Mammary epithelial cell (primary cell): ENCODE measurements at regions not wholly inside any gene's neighbourhood (a gene's known extent, or its start where the extent isn't known, plus 50 kb on each side); places are given as distances from the start of the nearest gene placed in this dataset.
"Not testable (repeated sequence)": the region's sequence is repeated elsewhere in the genome, so short reads cannot be mapped to it uniquely, and the experiment has no call there.

Experiments used
- CTCF ChIP-seq, 2 donors: IDR thresholded peaks in 1 of 2; conservative IDR thresholded peaks in 1 of 2; 2 replicates each; pipeline ENCODE4 v1.5.1; 2011 to 2012; ENCODE audit warnings: inconsistent platforms in 2 of 2, low read length in 2 of 2, mild to moderate bottlenecking in 2 of 2, control low read depth in 1 of 2, low read depth in 1 of 2; ENCODE audit not compliant: insufficient read depth in 1 of 2; ENCODE audit errors: extremely low read depth in 1 of 2
- EZH2 ChIP-seq: IDR thresholded peaks from 2 replicates; pipeline ENCODE4 v1.6.1; 2012; ENCODE audit warnings: low read length, inconsistent platforms, borderline replicate concordance

GRCh38 chr2:87081727-87082126, 60.1 kb upstream of the PLGLB1 start:
- TF ChIP-seq CTCF (conservative IDR thresholded peaks at IDR 0.05 in 1 of 2, IDR thresholded peaks at IDR 0.05 in 1 of 2; ENCODE audit: extremely low read depth in 1 of 2, insufficient read depth in 1 of 2, low read depth in 1 of 2, low read length in 2 of 2); EZH2: not testable (repeated sequence)
